Progenitor cell of endocrine pancreas (in vitro differentiated cells): ENCODE measurements at regions not wholly inside any gene's neighbourhood (a gene's known extent, or its start where the extent isn't known, plus 50 kb on each side); places are given as distances from the start of the nearest gene placed in this dataset.

Experiments used
- DNase-seq: peaks from one replicate; pipeline ENCODE4 v3.0.0; 2021; ENCODE audit warnings: low spot score; ENCODE audit not compliant: unreplicated experiment
- H3K27ac Mint-ChIP-seq: 2 replicates; pipeline ENCODE4 v1.8.0; 2021; ENCODE audit warnings: mild to moderate bottlenecking, moderate library complexity, mixed read lengths
- H3K27me3 Mint-ChIP-seq: 2 replicates; pipeline ENCODE4 v1.8.0; 2021; ENCODE audit warnings: mixed read lengths
- H3K36me3 Mint-ChIP-seq: 2 replicates; pipeline ENCODE4 v1.8.0; 2022; ENCODE audit warnings: mixed read lengths; ENCODE audit not compliant: insufficient read depth
- H3K4me1 Mint-ChIP-seq: 2 replicates; pipeline ENCODE4 v1.8.0; 2021; ENCODE audit warnings: low read depth, mixed read lengths
- H3K4me3 Mint-ChIP-seq: 2 replicates; pipeline ENCODE4 v1.8.0; 2021; ENCODE audit warnings: low read depth, mild to moderate bottlenecking, moderate library complexity, mixed read lengths
- H3K9me3 Mint-ChIP-seq: 2 replicates; pipeline ENCODE4 v1.8.0; 2021; ENCODE audit warnings: low read depth, mixed read lengths
- TF ChIP-seq, protein P1 (sequence below): fragments of 200-600 bp; sonication (generic); IDR thresholded peaks from one replicate; pipeline ENCODE4 v1.5.0; 2021; ENCODE audit warnings: antibody characterized with exemption, mild to moderate bottlenecking; ENCODE audit not compliant: unreplicated experiment

DNA sequence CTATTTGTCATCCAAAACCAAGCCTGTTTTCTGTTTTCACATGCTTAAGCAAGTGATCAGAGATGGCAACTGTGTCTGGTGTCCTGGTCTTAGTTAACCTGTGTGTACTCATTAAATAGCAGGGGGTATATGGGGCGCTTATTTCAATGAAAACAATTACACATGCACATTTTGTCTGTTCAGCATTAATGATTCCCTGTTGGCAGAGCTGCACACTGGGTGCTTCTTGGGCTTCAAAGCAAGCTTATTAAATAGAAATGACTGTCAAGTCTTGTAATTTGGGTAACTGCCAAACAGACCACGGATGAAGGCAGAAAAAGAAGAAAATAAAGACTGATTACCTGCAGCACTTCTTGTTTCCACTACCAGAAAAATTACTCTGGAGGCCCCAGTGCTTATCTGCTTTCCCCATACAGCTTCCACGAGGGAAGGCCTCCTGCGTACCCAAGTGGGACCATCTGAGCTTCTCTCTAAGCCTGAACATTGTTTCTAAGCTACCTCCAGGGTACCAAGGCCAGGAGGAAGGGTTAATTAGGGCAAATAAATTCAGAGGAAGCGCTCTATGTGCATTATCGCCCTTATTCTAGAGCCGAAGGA lies 107.2 kb upstream of the TBL1X start:
- TF ChIP-seq, protein P1, sequence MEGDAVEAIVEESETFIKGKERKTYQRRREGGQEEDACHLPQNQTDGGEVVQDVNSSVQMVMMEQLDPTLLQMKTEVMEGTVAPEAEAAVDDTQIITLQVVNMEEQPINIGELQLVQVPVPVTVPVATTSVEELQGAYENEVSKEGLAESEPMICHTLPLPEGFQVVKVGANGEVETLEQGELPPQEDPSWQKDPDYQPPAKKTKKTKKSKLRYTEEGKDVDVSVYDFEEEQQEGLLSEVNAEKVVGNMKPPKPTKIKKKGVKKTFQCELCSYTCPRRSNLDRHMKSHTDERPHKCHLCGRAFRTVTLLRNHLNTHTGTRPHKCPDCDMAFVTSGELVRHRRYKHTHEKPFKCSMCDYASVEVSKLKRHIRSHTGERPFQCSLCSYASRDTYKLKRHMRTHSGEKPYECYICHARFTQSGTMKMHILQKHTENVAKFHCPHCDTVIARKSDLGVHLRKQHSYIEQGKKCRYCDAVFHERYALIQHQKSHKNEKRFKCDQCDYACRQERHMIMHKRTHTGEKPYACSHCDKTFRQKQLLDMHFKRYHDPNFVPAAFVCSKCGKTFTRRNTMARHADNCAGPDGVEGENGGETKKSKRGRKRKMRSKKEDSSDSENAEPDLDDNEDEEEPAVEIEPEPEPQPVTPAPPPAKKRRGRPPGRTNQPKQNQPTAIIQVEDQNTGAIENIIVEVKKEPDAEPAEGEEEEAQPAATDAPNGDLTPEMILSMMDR: no peak
- no peak for DNase-seq
- Mint-ChIP-seq H3K9me3 (peaks cover 23% of the 10 kb centered on the region), H3K27ac (no peak overlapping the region), H3K36me3 (no peaks in the 10 kb centered on the region), H3K4me3 (no peak overlapping the region), H3K27me3 (no peaks in the 10 kb centered on the region), H3K4me1 (peaks cover 2% of the 10 kb centered on the region)

DNA sequence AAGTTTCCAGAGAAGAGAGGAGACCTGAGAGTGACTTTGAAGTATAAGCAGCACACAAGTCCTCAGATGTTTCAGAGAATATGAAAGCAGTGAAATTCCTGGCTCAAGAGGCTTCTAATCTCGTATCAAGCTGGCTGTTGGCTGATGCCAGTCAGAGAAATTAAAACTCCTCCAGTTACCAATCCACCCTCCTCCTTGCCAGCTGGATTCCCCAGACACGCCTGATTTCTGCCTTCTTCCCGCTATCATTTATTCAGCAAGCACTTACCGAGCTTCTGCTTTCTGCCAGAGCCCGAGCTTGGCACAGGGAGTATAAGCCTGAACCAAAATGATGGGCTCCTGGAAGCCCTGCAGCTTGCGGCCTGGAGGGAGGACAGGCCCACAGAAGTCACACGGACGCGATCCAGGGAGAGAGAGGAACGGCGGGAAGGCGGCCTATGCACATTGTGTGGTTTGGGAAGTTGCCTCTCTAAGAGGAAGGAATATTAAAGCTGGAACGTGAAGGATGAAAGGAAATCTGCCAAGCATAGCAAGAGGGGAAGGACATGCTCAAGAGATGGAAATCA lies 102.4 kb upstream of the TBL1X start:
- no peak overlapping the region for H3K4me3 Mint-ChIP-seq
- peaks cover 17% of the 10 kb centered on the region for H3K9me3 Mint-ChIP-seq
- TF ChIP-seq, protein P1: no peak

DNA sequence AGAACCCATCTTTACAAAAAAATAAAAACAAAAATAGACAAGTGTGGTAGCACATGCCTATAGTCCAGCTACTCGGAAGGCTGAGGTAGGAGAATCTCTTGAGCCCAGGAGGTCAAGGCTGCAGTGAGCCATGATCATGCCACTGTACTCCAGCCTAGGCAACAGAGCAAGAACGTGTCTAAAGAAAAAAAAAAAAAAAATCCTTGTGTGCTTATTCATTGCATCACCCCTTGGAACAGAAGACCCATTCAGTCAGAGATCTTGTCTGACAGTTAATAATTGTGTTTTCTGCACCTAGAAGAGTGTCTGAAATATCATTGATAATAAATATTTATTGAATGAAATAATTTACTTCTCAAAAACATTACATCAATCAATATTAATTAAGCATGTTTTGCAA lies 97.4 kb upstream of the TBL1X start:
- no peak overlapping the region for H3K4me3 Mint-ChIP-seq
- DNase-seq: no peak
- H3K36me3 Mint-ChIP-seq: no peaks in the 10 kb centered on the region
- no peaks in the 10 kb centered on the region for H3K4me1 Mint-ChIP-seq
- peaks cover 3% of the 10 kb centered on the region for H3K27me3 Mint-ChIP-seq
- TF ChIP-seq, protein P1: no peak
- peaks cover 16% of the 10 kb centered on the region for H3K9me3 Mint-ChIP-seq
- H3K27ac Mint-ChIP-seq: no peak overlapping the region

More for the DNA sequence above, 102.4 kb upstream of the TBL1X start:
- H3K4me1 Mint-ChIP-seq: no peaks in the 10 kb centered on the region
- no peak for DNase-seq
- H3K36me3 Mint-ChIP-seq: no peaks in the 10 kb centered on the region
- H3K27ac Mint-ChIP-seq: no peak overlapping the region
- no peaks in the 10 kb centered on the region for H3K27me3 Mint-ChIP-seq

DNA sequence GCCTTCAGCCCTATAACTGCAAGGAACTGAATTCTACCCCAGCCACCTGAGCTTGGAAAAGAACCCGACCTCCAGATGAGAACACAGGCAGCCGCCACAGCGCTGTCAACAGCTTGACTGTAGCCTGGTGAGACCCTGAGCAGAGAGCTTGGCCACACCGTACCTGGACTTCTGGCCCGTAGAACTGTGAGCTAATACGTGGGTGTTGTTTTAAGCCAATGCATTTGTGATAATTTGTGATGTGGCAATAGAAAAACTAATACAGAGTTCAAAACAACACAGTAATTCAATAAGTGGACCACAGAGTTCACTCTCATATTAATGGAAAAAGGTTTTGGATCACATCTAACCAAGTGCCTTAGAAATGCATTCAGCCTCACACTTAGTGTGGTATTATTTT lies 96.6 kb upstream of the TBL1X start:
- Mint-ChIP-seq H3K4me3 (no peak overlapping the region), H3K4me1 (no peaks in the 10 kb centered on the region), H3K27ac (no peak overlapping the region), H3K9me3 (peaks cover 18% of the 10 kb centered on the region), H3K36me3 (no peaks in the 10 kb centered on the region), H3K27me3 (peaks cover 3% of the 10 kb centered on the region)
- TF ChIP-seq, protein P1: no peak
- DNase-seq: no peak

DNA sequence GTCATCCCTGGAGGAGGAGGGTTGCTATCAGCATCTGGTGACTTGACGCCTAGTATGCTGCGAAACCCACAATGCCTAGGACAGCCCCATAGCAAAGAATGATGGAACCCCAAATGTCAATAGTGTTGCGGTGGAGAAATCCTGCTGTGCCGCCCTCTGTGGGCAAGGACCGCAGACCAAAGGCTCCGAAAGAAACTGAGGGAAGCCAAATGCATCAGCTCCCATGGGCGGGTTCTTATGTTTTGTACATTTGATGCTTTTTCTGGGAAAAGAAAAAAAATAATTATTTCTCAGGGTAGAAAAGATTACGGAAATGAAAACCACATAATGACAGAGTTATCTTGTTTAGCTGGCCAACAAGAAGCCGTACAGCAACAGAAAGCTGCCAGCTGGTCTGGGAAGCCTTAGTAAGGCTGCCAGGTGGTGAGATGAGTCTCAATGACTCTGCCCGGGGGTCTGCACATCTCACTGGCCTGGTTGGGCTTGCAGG lies 95.0 kb upstream of the TBL1X start:
- Mint-ChIP-seq H3K4me1 (no peaks in the 10 kb centered on the region), H3K9me3 (peaks cover 24% of the 10 kb centered on the region)

More for the DNA sequence above, 95.0 kb upstream of the TBL1X start:
- H3K27ac Mint-ChIP-seq: no peak overlapping the region
- no peaks in the 10 kb centered on the region for H3K36me3 Mint-ChIP-seq
- no peak overlapping the region for H3K4me3 Mint-ChIP-seq
- TF ChIP-seq, protein P1: no peak
- DNase-seq: no peak
- peaks cover 3% of the 10 kb centered on the region for H3K27me3 Mint-ChIP-seq
